DND-41 (cell line): ENCODE measurements at regions not wholly inside any gene's neighbourhood (a gene's known extent, or its start where the extent isn't known, plus 50 kb on each side); places are given as distances from the start of the nearest gene placed in this dataset.

Experiments used
- ATAC-seq: fragments of 200-7000 bp; cut with Tn5 transposase; 3 replicates; pipeline ENCODE4 v1.9.1; 2021; ENCODE audit warnings: low read depth; ENCODE audit not compliant: insufficient read depth
- DNase-seq: peaks from one replicate; pipeline ENCODE4 v3.0.0-alpha.2; 2020
- H2AFZ ChIP-seq: 2 replicates; pipeline ENCODE4 v1.6.0; 2012; ENCODE audit warnings: low read depth, low read length
- H3K27ac ChIP-seq: 2 replicates; pipeline ENCODE4 v1.5.1; 2012; ENCODE audit warnings: low read length, inconsistent platforms
- H3K27me3 ChIP-seq: fragments of 200-600 bp; sonication (generic); 2 replicates; pipeline ENCODE4 v1.6.0; 2012; ENCODE audit warnings: low read length, mild to moderate bottlenecking, inconsistent platforms; ENCODE audit not compliant: insufficient read depth, poor library complexity
- H3K36me3 ChIP-seq: 2 replicates; pipeline ENCODE4 v1.5.1; 2012; ENCODE audit warnings: low read length, inconsistent platforms; ENCODE audit not compliant: insufficient read depth
- H3K4me1 ChIP-seq: 2 replicates; pipeline ENCODE4 v1.5.1; 2012; ENCODE audit warnings: mild to moderate bottlenecking, low read length; ENCODE audit not compliant: insufficient read depth
- H3K4me2 ChIP-seq: 2 replicates; pipeline ENCODE4 v1.6.0; 2012; ENCODE audit warnings: mild to moderate bottlenecking, moderate library complexity, low read length, inconsistent platforms; ENCODE audit not compliant: insufficient read depth
- H3K4me3 ChIP-seq, 2 experiments: fragments of 200-600 bp in 1 of 2; shearing (Covaris generic) in 1 of 2; 2 replicates each; pipeline ENCODE4 v1.5.1; 2012 to 2016; ENCODE audit warnings: inconsistent platforms in 2 of 2, low read length in 2 of 2, mild to moderate bottlenecking in 2 of 2, low read depth in 1 of 2, moderate library complexity in 1 of 2
- H3K79me2 ChIP-seq: 2 replicates; pipeline ENCODE4 v1.6.0; 2012; ENCODE audit warnings: low read length, inconsistent platforms; ENCODE audit not compliant: insufficient read depth
- H3K9ac ChIP-seq: 2 replicates; pipeline ENCODE4 v1.6.0; 2012; ENCODE audit warnings: low read depth, mild to moderate bottlenecking, inconsistent platforms, low read length, moderate library complexity
- H3K9me3 ChIP-seq: 2 replicates; pipeline ENCODE4 v1.5.1; 2012; ENCODE audit warnings: low read length, moderate library complexity, mild to moderate bottlenecking, inconsistent platforms; ENCODE audit not compliant: insufficient read depth, severe bottlenecking
- H4K20me1 ChIP-seq: 2 replicates; pipeline ENCODE4 v1.6.0; 2012; ENCODE audit warnings: low read length; ENCODE audit not compliant: insufficient read depth
- CTCF ChIP-seq: IDR thresholded peaks from 2 replicates; pipeline ENCODE4 v1.5.1; 2012; ENCODE audit warnings: borderline replicate concordance, low read length, moderate library complexity, mild to moderate bottlenecking; ENCODE audit not compliant: poor library complexity, severe bottlenecking; ENCODE audit errors: extremely low read depth
- EZH2 ChIP-seq: IDR thresholded peaks from 3 replicates; pipeline ENCODE4 v1.6.1; 2012; ENCODE audit warnings: borderline replicate concordance, low read depth, mild to moderate bottlenecking, moderate library complexity, low read length, inconsistent platforms; ENCODE audit not compliant: severe bottlenecking

- Histone ChIP-seq H3K4me2 (no peak overlapping the region), H4K20me1 (no peaks in the 10 kb centered on the region), H3K4me3 (no peak overlapping the region), H3K4me1 (no peaks in the 10 kb centered on the region), H3K9ac (no peak overlapping the region), H3K36me3 (no peaks in the 10 kb centered on the region), H3K27ac (no peak overlapping the region), H3K79me2 (no peaks in the 10 kb centered on the region), H3K9me3 (no peaks in the 10 kb centered on the region), H3K27me3 (no peaks in the 10 kb centered on the region), H2AFZ (no peak overlapping the region)
- TF ChIP-seq EZH2 = no peak
- no peak for TF ChIP-seq CTCF
- ATAC-seq (no peak), DNase-seq (no peak)
Measured at GRCh38 chr3:30142946-30143345, 463.5 kb upstream of the TGFBR2 start.

GRCh38 chr3:30145281-30145680 lies 461.1 kb upstream of the TGFBR2 start:
- ATAC-seq (no peak), DNase-seq (no peak)
- no peaks in the 10 kb centered on the region for H3K9me3 ChIP-seq
- no peaks in the 10 kb centered on the region for H4K20me1 ChIP-seq
- no peak overlapping the region for H3K9ac ChIP-seq
- no peak overlapping the region for H3K27ac ChIP-seq
- no peak overlapping the region for H2AFZ ChIP-seq
- no peaks in the 10 kb centered on the region for H3K4me1 ChIP-seq
- H3K27me3 ChIP-seq = no peaks in the 10 kb centered on the region
- H3K4me2 ChIP-seq = no peak overlapping the region
- H3K4me3 ChIP-seq = no peak overlapping the region
- no peak for TF ChIP-seq EZH2
- no peak for TF ChIP-seq CTCF
- no peaks in the 10 kb centered on the region for H3K79me2 ChIP-seq
- no peaks in the 10 kb centered on the region for H3K36me3 ChIP-seq

GRCh38 chr3:30146978-30147377 lies 459.4 kb upstream of the TGFBR2 start:
- Histone ChIP-seq H3K27me3 (no peaks in the 10 kb centered on the region), H3K9ac (no peak overlapping the region), H4K20me1 (no peaks in the 10 kb centered on the region), H3K36me3 (no peaks in the 10 kb centered on the region), H3K4me1 (no peaks in the 10 kb centered on the region), H2AFZ (no peak overlapping the region), H3K4me3 (no peak overlapping the region), H3K4me2 (no peak overlapping the region), H3K79me2 (no peaks in the 10 kb centered on the region), H3K9me3 (no peaks in the 10 kb centered on the region), H3K27ac (no peak overlapping the region)
- no peak for DNase-seq
- TF ChIP-seq EZH2 (no peak), CTCF (no peak)
- no peak for ATAC-seq

GRCh38 chr3:30154853-30155252 lies 451.5 kb upstream of the TGFBR2 start:
- TF ChIP-seq CTCF (no peak), EZH2 (no peak)
- H3K36me3 ChIP-seq = no peaks in the 10 kb centered on the region
- no peaks in the 10 kb centered on the region for H3K4me1 ChIP-seq

More at GRCh38 chr3:30154853-30155252, 451.5 kb upstream of the TGFBR2 start:
- no peak overlapping the region for H3K9ac ChIP-seq
- no peak for ATAC-seq
- H3K79me2 ChIP-seq = no peaks in the 10 kb centered on the region
- no peak for DNase-seq
- no peaks in the 10 kb centered on the region for H4K20me1 ChIP-seq
- no peaks in the 10 kb centered on the region for H3K27me3 ChIP-seq
- H3K27ac ChIP-seq = no peak overlapping the region
- no peak overlapping the region for H3K4me2 ChIP-seq
- no peaks in the 10 kb centered on the region for H3K9me3 ChIP-seq
- no peak overlapping the region for H2AFZ ChIP-seq
- no peak overlapping the region for H3K4me3 ChIP-seq
